Stimulated activated CD8-positive, alpha-beta memory T cell treated with anti-CD3 and anti-CD28 coated beads, Interleukin-4, amount 100 ng/mL, for 4 hours (primary cell): ENCODE measurements at regions not wholly inside any gene's neighbourhood (a gene's known extent, or its start where the extent isn't known, plus 50 kb on each side); places are given as distances from the start of the nearest gene placed in this dataset.

Source experiments
- DNase-seq, 2 donors: peaks; one replicate each; pipeline ENCODE4 v3.0.0-alpha.2; 2020; ENCODE audit warnings: low read depth in 2 of 2, low spot score in 1 of 2

DNA sequence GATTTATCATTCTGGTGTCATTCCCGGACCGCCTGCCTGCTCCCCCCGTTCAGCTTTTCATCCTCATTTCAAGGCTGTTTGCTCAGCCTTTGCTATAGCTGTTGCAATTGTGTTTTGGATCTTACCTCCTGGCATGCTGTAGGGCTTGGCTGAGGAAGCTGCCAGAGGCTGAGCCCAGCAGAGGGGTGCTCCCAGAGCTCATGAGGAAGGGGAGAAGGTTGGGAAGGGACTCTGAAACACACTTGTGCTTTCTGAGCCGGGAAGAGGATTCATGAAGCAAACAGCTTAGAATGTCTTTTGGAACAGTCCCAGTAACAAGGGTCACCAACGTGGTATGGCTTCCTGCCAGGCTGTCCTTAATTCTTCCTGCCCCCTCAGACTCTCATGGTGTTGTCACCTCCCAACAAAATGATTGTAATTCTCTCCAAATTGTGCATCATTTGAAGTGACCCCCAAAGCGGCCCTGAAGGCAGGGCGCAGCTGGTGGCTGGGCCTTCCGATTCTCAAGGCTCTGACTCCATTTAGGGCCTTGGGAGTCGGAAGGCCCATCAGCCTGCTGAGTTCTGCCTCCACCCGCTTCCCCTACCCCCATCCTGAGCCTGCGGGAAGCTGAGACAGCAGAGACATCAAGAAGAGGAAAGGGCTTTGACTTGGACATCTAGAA is 111.9 kb upstream of the ARHGAP5 start:
- no peak for DNase-seq

DNA sequence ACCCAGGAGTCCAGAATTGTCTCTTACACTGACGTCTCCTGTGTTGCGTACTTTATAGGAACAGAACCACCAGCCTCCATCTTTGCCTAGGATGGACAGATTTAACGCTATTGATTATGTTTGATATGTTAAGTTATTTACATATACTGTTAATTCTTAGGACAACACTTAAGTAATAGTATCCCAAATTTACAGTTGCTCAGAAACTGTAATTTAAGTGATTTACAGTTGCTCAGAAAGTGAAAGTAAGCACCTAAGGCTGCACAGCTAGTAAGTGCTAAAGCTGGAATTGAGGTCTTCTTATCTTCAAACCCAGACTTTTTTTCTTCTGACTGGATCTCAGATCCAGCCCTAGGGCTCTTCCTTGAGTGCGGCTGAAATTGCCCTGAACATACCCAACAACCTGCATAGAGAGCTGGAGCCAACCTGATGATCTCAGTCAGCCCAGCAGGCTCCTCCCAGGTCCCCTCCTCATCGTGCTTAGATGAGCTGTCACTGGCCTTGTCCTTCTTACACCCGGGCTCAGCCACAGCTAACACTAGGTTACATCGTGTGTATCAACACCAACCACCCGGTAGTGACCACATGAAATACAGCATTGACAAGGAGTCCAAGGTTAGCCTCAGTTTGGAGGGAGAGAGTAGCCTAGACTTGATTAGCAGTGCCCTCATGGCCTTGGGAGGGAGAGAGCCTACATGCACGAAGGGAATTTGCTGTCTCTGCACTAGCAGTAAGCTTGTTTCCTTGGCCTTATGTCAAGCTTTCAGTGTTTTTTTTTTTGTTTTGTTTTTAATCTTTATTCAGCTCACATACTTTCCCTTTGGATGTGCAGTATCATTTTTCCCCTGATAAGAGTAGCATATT is 111.1 kb upstream of the ARHGAP5 start:
- no peak for DNase-seq

DNA sequence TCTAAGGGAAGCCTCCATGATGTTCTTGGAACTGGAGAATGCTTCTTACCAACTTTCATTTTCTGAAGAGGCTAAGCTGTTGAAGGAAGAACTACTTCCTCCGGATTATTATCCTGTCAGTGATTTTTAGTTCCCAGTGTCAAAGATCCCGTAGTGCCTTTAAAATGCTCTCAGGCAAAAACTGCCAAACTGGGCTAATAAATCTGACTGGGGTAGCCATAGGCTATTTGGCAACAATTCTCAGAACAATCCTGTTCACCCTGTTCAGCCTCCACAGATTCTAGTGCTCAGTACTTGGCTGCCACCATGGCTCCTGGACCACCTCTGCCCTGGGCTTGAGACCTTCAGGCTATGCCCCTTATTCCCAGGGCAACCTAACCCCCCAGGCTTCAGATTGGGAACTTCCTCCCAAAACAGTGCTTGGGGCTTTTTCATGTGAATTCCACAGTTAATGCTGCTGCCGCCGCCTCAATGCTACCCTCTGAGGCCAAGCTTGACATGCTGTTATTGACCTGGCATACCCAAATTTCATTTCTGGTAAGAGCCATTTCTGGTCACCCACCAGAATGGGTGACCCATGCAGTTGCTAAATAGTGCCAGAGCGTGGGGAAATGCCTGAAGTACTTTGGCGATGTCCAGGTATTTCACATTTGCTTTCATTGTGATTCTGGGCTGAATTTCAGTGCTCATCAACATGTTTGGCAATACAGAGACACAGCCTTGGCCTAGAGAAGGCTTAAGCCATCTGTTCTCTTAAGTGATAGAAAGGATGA is 110.0 kb upstream of the ARHGAP5 start:
- no peak for DNase-seq

DNA sequence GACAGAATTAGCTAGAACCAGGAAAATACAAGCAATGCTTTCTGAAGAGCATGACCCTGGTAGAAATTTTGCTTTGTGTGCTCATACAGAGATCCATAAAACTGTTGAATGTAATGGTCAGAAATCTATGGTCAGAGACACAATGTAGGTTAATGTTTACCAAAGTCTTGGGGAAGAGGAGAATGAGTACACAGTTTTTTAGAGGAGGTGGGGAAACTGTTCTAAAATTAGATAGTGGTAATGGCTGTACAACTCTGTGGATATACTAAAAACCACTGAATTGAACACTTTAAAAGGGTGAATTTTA is 109.5 kb upstream of the ARHGAP5 start:
- DNase-seq: no peak

DNA sequence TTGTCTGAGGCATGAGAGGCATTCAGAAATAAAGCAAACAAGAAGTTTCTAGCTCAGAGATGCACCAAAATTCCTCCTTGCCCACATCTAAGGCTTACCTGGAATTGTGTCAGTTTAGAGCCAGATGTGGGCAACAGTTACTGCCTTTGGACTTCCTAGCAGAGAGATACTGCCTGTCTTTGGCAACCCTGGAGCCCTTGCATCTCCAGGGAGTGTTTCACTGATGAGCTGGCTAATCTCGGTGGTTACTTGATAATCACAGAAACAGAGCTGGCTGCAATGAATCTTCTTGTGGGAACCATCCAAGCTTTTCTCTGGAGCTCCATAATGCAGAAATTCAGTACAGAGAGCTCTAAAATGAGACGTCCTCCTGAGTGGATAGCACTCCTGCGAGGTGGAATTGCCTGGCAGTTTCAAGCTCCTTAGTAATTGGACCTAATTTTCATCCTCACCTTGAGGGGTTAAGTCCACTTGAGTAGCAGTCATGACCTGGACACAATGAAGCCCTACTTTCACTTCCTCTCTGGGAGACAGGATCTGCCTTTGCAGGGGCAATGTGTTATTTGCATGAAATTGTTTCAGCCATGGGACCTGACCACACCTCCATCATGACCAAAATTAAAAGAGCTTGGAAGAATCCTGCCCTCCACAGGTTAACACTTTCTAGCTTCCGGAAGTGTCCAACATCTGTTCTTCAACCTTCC is 108.8 kb upstream of the ARHGAP5 start:
- DNase-seq: no peak

DNA sequence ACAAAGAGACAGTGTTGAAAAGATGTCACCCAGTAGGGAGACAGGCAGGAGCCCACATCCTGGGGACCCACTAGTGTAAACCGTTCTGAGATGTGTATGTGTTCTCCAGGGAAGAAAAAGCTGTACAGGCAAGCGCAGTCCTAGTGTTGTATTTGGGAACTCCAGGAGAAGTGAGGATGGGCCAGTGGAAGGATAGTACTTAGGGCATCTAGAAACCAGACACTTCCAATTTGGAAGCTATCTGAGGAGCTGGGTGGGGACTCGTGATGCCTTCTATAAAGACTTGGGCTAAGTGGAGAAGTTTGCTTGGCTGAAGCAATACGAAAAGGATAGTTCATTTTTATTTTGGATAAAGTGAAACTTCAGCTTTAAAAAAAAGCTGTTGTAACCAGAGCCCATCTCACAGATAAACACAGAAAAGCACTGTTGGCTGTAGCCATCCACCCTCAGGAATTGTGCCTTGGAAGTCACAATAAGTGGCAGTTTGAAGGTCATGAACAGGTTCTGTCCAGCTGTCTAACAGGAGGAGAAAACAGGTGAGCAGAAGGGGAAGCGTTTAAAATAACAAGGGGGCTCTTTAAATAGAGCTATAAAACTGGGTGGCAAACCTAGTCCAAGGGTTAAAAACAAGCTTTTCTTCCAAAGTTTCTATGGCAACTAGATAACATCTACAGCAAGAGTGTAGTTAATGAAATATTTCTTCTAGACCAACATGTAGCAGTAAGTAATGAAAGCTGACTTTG is 108.0 kb upstream of the ARHGAP5 start:
- DNase-seq: no peak

DNA sequence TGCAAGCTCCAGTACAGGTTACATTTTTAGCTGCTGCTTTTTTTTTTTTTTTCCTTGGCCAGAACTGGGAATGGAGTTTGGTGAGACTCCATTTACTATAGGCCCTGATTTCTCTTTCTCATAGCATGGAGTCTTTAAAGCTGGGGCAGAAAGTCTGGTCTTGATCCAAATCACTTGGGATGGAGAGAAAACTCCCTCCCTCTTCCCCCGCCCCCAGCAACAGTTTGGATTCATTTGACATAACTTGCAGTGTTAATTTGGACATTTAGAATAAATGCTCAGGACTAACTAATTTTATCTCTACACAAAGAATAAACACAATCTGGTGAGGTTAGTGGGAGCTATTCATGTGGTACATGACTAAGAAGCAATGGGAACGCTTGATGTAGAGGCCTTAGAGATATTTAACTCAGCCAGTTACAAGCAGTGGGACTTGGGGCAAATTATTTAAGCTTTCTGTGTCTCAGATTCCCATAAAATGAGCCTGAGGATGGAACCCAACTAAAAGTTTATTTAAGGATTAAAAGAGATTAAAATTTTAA is 107.3 kb upstream of the ARHGAP5 start:
- no peak for DNase-seq

DNA sequence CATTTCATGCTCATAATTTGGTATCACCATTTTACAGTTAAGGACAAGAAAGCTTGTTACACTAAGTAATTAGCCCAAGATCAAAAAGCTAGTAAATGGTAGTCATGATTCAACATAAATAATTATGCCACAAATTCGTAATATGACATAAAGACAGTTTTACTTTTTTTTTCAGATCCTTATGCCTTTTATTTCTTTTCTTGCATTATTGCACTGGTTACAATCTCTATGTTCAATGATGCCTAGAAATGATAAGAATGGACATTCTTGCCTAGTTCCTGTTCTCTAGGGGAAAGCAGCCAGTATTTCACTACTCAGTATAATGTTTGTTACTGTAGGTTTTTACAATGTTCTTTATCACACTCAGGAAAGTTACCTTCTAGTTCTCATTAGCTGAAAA is 106.4 kb upstream of the ARHGAP5 start:
- no peak for DNase-seq

DNA sequence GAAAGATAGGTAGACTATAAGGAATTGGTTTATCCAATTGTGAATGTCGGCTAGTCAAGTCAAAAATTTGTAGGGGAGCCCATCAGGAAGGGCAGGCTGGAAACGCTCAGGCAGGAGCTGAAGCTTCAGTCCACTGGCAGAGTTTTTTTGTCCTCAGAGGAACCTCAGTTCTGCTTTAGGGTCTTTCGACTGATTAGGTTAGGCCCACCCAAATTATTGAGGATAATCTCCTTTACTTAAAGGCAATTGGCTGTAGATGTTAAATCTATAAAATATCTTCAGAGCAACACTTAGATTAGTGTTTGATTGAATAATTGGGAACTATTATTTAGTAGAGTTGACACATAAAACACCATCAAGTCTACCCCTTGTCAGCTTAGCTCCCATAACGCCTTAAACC is 105.5 kb upstream of the ARHGAP5 start:
- no peak for DNase-seq

DNA sequence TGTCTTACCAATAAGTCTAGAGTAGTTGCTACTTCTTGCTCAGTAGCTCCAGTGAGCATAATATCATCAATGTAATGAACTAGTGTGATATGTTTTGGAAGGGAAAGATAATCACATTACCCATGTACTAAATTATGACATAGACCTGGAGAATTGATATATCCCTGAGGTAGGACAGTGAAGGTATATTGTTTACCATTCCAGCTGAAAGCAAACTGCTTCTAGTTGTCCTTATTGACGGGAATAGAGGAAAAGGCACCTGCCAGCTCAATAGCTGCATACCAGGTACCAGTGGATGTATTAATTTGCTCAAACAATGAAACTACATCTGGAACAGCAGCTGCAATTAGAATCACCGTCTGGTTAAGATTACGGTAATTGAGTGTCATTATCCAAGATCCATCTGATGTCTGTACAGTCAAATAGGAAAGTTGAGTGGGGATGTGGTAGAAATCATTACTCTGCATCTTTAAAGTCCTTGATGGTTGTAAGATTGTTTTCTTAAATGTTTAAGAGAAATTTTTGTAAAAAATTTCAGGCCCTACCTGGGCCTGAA is 100.0 kb upstream of the ARHGAP5 start:
- no peak for DNase-seq

DNA sequence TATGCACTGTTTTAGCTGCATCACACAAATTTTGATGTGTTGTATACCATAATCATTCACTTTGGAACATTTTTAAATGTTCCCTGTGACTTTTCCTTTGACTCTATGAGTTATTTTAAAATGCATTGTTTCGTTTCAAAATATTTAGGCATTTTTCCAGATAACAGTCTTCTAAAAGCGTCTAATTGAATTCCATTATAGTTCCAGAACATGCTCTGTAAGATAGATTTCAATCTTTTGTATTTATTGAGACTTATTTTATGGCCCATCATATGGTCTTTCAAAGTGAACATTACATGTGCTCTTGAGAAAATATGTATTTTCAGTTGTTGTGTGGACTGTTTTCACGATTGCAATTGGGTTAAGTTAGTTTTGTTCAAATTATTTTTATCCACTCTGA is 98.7 kb upstream of the ARHGAP5 start:
- no peak for DNase-seq

DNA sequence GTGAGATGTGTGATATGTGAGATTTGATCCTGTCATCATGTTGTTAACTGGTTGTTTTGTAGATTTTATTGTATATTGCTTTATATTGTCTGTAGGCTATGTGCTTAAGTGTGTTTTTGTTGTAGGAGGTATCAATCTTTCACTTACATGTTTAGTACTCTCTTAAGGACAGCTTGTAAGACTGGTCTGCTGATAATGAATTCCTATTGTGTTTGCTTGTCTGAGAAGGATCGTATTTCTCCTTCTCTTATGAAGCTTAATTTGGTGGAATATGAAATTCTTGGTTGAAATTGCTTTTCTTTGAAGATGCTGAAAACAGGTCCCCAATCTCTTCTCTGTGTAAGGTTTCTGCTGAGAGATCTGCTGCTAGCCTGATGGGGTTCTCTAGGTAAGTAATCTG is 94.5 kb upstream of the ARHGAP5 start:
- no peak for DNase-seq

DNA sequence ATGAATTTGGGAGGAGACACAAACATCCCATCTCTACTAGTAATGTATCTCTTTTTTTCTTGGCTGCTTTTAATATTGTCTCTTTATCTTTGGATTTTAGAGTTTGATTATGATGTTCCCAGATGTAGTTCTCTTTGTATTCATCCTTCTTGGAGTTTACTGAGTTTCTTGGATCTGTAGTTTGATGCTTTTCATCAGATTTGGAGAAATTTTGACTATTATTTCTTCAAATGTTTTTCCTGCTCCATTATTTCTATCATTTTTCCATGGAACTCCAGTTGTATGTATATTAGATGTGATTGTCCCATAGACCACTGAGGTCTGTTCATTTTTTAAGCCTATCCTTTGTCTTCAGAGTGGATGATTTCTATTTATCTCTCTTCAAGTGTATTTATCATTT is 90.7 kb upstream of the ARHGAP5 start:
- no peak for DNase-seq

DNA sequence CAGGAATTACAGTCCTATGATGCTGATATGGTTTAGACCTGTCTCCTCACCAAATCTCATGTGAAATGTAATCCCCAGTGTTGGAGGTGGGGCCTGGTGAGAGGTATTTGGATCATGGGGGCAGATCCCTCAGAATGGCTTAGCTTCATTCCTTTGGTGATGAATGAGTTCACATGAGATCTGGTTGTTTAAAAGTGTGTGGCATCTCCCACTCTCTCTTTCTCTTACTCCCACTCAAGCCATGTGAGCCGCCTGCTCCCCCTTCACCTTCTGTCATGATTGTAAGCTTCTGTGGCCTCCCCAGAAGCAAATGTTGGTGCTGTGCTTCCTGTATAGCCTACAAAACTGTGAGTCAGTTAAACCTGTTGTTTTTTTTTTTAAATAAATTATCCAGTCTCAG is 89.4 kb upstream of the ARHGAP5 start:
- DNase-seq: no peak

DNA sequence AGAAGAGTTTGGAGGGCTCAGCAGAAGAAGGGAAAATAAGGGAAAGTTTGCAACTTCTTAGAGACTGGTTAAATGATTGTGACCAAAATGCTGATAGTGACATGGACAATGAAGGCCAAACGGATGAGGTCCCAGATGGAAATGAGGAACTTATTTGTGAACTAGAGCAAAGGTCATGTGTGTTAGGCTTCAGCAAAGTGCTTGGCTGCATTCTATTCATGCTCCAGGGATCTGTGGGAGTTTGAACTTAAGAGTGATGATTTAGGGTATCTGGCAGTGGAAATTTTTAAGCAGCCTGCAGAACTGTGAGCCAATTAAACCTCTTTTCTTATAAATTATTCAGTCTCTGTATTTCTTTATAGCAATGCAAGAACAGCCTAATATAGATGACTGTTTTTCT is 88.9 kb upstream of the ARHGAP5 start:
- DNase-seq: no peak

DNA sequence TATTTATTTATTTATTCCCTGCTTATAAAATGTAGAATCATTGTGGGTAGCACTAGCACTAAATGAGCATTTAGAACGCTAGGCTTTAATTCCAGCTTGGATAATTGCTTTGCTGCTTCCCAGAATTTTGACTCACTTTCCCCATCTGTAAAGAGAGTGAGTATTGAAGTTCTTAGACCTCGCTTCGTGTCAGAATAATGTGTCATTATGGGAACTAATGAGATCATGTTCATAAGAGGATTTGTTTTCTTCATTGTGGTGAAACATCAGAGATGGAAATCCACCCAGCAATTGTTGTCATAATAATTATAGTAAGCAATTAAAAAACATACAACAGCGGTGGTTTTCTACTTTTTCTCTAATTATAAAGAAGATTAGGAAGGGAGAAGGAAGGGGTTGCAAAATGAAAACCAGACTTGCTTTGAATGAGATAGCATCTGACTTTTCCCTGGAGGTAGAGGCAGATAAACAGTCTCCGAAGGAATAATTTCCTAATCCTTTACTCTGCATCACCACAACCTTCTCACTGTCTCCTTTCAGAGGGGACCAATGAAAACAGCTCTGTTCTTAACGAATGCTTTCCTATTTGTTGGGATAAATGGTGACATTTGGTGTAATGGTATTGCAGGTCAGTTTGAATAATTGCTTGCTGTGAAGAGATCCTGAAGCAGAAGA is 86.8 kb upstream of the ARHGAP5 start:
- no peak for DNase-seq

DNA sequence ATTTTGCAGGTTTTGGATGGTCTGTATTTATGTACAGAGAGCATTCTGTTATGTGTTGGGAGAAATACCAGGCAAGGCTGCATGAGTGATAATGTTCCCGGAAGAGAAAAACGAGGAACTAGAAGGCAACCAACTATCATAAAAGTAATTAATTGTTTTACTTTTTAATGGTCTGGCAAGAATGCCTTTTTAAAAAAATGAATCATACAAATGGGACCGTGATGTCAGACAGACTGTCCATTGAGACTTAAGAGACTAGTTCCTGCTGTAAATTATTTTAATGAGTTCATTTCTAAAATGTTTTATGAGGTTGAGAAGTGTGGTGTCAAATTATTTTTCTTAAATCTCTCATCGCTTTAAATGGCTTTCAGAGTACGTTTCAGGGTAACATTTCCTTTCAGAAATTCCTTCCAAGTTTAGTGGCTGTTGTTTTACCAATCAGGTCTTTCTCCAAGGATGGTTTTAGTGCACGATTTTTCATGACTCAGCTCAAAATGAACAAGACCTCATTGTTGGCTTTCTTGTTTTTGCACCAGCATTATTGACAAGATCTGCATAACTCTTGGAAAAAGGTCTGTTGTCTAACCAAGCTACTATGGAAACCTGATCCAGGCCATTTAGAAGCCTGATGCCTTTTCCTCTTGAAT is 86.1 kb upstream of the ARHGAP5 start:
- DNase-seq: no peak

DNA sequence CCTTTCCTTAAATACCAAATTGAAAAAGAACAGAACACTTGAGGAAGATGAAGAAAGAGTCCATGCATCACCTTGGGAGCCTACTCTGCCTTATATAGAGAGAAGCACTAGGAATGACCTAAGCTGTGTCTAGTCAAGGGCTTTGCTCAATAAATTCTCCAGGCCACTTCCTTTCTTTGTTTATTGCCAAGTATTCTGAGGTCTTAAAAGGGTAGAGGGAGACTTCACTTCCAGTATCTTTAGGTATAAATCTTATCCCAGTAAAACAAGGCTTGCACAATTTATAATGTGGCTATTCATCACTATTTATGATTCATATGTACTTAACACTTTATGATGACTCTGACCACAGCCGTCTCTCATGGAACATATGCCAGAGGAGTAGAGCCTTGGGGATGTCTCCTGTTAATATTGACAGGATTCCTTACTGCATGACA is 85.1 kb upstream of the ARHGAP5 start:
- DNase-seq: no peak

DNA sequence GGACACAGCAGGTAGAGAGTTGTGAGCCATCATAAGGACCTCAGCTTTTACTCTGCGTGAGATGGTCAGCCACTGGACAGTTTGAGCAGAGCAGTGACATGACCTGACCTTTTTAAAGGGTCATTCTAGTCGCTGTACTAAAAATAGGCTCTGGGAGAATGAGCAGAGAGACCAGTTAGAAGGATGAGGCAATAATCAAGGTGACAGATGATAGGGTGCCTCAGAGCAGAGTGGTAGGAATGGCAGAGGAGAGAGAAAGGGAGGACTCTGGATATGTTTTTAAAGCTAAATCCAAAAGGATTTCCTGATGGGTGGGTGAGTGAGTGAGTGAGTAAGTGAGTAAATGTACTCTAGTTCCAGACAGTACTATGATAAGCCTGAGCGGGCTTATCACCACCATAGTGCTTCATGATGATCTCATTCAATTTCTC is 83.6 kb upstream of the ARHGAP5 start:
- no peak for DNase-seq
